ENCODE measurements at regions not wholly inside any gene's neighbourhood (a gene's known extent, or its start where the extent isn't known, plus 50 kb on each side); places are given as distances from the start of the nearest gene placed in this dataset.

GRCh38 chr10:78771808-78772455, 296.8 kb upstream of the ZMIZ1 start:
- TF ChIP-seq ELF4 (IDR thresholded peaks at IDR 0.05) (no peak), FOXA1 (IDR thresholded peaks at IDR 0.05) (no peak), SUZ12 (IDR thresholded peaks at IDR 0.05) (no peak), NFRKB (IDR thresholded peaks at IDR 0.05) (no peak), PKNOX1 (IDR thresholded peaks at IDR 0.05) (no peak), L3MBTL2 (conservative IDR thresholded peaks at IDR 0.05) (no peak), LEF1 (IDR thresholded peaks at IDR 0.05; ENCODE audit: borderline replicate concordance) (no peak), FOXK2 (IDR thresholded peaks at IDR 0.05) (no peak), ZNF384 (IDR thresholded peaks at IDR 0.05) (no peak), SP1 (IDR thresholded peaks at IDR 0.05) (no peak)

Data from HEK293T (cell line).